GM04503 (cell line): ENCODE measurements at regions not wholly inside any gene's neighbourhood (a gene's known extent, or its start where the extent isn't known, plus 50 kb on each side); places are given as distances from the start of the nearest gene placed in this dataset.
"Not testable (repeated sequence)": the region's sequence is repeated elsewhere in the genome, so short reads cannot be mapped to it uniquely, and the experiment has no call there.

Source experiments
- DNase-seq: peaks from one replicate; pipeline ENCODE4 v3.0.0-alpha.2; 2012; ENCODE audit warnings: low read depth

GRCh38 chr5:104001136-104001535 is 438.5 kb upstream of the NUDT12 start:
- no peak for DNase-seq

- DNase-seq, result no peak
Measured at GRCh38 chr5:103993031-103993430, 430.4 kb upstream of the NUDT12 start.

- DNase-seq, result no peak
Measured at GRCh38 chr5:103990064-103990463, 427.5 kb upstream of the NUDT12 start.

GRCh38 chr5:103981592-103981991 is 419.0 kb upstream of the NUDT12 start:
- DNase-seq, result no peak

GRCh38 chr5:103973669-103974068 is 411.1 kb upstream of the NUDT12 start:
- no peak for DNase-seq

GRCh38 chr5:103966295-103966694 is 403.7 kb upstream of the NUDT12 start:
- not testable (repeated sequence) for DNase-seq

- DNase-seq, result no peak
Measured at GRCh38 chr5:103962023-103962422, 399.4 kb upstream of the NUDT12 start.

- DNase-seq, result no peak
Measured at GRCh38 chr5:103953601-103954382, 391.2 kb upstream of the NUDT12 start.

GRCh38 chr5:103951776-103952175 is 389.2 kb upstream of the NUDT12 start:
- DNase-seq, result no peak

GRCh38 chr5:103943230-103943629 is 380.6 kb upstream of the NUDT12 start:
- DNase-seq, result no peak

GRCh38 chr5:103942587-103943186 is 380.1 kb upstream of the NUDT12 start:
- no peak for DNase-seq

- no peak for DNase-seq
Measured at GRCh38 chr5:103941596-103941995, 379.0 kb upstream of the NUDT12 start.

- DNase-seq, result no peak
Measured at GRCh38 chr5:103938146-103938695, 375.6 kb upstream of the NUDT12 start.

GRCh38 chr5:103929338-103930013 is 366.9 kb upstream of the NUDT12 start:
- no peak for DNase-seq

GRCh38 chr5:103927739-103928138 is 365.1 kb upstream of the NUDT12 start:
- no peak for DNase-seq

GRCh38 chr5:103923616-103924168 is 361.1 kb upstream of the NUDT12 start:
- DNase-seq, result no peak

- no peak for DNase-seq
Measured at GRCh38 chr5:103919506-103919905, 356.9 kb upstream of the NUDT12 start.

- DNase-seq, result peak; percentile 94
Measured at GRCh38 chr5:103918668-103919367, 356.2 kb upstream of the NUDT12 start.

GRCh38 chr5:103915081-103915480 is 352.5 kb upstream of the NUDT12 start:
- DNase-seq, result no peak

- DNase-seq, result no peak
Measured at GRCh38 chr5:103910786-103911185, 348.2 kb upstream of the NUDT12 start.

- DNase-seq, result no peak
Measured at GRCh38 chr5:103910011-103910410, 347.4 kb upstream of the NUDT12 start.

- no peak for DNase-seq
Measured at GRCh38 chr5:103909391-103909790, 346.8 kb upstream of the NUDT12 start.
